H4 (cell line): ENCODE measurements at regions not wholly inside any gene's neighbourhood (a gene's known extent, or its start where the extent isn't known, plus 50 kb on each side); places are given as distances from the start of the nearest gene placed in this dataset.
"Not testable (repeated sequence)": the region's sequence is repeated elsewhere in the genome, so short reads cannot be mapped to it uniquely, and the experiment has no call there.

ENCODE experiments used
- DNase-seq: peaks from one replicate; pipeline ENCODE4 v3.0.0-alpha.2; 2015; ENCODE audit warnings: low spot score

DNA sequence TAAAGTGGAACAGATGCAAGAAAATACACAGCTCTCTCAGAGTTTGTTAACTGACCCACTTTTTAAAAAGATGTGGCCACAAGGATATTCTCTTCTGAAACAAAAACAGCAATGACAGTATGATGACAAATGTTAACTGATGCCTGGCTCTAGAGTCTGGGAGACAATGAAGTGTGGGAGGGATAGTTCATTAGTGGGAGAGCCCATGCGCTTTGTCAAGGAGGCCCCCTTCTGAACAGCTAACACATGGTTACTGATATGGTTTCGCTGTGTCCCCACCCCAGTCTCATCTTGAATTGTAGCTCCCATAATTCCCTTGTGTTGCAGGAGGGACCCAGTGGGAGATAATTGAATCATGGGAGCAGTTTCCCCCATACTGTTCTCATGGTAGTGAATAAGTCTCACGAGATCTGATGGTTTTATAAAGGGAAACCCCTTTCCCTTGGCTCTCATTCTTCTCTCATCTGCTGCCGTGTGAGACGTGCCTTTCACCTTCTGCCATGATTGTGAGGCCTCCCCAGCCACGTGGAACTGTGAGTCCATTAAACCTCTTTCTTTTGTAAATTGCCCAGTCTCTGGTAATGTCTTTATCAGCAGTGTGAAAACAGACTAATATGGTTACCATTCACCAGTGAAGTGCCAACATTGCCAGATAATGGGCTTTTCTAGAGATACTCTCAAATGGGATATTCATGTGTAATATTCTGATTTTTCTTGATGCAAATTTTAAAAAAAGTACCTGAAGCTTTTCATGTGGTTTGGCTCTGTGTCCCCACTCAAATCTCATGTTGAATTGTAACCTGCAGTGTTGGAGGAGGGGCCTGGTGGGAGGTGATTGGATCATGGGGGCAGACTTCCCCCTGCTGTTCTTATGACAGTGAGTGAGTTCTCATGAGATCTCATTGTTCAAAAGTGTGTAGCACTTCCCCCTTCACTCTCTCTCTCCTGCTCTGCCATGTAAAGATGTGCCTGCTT is 435.8 kb downstream of the SHISA9 start:
- DNase-seq, result not testable (repeated sequence)

- no peak for DNase-seq
Observed at GRCh38 chr16:13338044-13338443, 436.6 kb downstream of the SHISA9 start.

DNA sequence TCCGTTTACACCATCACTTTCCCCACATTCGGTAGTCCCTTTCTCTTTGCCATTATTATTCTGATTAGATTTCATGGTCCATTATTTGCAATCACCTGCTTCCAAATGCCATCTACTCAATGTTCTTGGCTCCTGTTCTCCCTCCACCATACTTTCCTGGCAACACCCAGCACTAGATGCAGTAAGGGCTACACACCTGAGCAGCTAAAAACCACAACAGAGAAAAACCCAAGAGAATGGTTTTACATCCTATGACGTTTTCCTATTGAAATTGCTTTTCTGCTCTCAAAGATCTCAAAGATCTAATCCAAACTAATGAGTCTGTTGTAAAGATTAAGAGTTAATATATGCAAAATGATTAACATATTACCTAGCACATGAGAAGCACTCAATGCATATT is 441.3 kb downstream of the SHISA9 start:
- DNase-seq, result no peak

DNA sequence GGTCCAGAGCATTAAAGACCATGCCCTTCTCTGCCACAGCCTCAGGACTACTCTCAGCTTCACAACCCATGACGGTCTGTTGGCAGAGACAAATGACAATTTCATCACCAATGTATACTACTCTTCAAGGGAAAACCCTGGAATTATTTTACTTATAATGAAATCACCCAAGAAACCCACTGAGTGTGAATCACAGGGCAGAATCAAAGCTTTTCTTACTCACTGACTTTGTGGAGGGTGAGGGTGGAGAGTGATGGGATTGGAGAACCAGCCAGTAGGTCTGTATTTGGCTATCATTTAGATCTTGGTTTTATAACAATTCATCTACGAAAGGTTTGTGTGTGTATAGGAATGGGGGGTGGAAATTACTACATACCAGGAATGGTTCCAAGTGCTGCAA is 442.6 kb downstream of the SHISA9 start:
- no peak for DNase-seq

DNA sequence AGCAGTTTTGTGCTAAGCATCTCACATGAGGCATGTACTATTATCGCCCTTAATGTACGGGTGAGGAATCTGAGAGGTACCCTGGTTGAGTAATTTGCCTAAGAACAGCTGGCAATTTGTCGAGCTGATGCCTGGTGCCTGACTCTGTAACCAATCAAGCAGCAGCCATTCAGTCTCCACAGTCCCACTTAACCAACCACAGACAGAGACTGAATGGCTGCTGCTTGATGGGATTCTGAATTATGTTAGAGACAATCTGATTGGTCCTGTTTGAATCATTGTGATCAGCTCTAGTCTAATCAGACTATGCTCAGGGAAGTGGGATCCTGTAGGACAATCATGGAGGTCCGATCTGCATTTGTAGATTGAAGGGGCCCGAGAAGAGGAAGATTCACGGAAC is 447.0 kb downstream of the SHISA9 start:
- DNase-seq, result no peak

DNA sequence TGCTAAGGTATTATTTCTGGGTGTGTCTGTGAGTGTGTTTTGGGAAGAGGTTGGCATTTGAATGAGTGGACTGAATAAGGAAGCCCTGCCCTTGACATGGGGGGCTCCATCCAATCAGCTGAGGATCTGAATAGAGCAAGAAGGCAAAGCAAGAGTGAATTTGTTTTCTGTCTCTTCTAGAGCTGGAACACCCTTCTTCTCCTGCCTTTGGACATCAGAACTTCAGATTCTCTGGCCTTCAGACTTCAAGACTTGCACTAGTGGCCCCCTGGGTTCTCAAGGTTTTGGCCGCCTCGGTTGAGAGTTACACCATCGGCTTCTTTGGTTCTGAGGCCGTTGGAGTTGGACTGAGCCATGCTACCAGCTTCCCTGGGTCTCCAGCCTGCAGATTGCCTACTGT is 448.6 kb downstream of the SHISA9 start:
- DNase-seq, result no peak

- no peak for DNase-seq
Observed at GRCh38 chr16:13351181-13351580, 449.8 kb downstream of the SHISA9 start.

DNA sequence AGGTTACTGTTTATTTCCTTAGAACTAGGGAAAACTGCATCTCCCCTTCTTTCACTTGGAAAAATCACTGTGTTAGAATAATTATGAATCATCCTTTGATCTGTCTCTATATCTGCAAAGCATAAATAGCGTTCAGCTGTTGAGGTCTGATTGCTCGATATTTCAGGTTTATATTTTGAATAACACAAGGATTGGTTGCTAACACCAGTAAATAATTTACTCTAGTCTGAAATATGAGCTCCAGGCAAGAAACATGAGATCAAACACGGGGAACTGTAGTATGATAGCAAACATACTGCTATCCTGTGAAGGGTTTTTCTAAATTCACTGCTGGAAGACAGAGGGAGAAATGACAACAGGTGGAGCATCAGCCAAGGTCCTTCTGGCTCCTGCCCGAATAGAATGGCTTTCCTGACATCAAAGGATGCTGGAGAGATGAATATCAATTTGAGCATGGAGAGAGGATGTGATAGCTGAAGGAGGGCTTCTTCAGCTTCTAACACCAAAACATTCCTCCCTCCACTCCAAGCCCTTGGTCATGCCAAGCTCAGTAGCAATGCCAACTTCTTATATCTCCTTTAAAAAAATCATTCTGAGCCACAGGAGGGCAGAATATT is 450.3 kb downstream of the SHISA9 start:
- no peak for DNase-seq

DNA sequence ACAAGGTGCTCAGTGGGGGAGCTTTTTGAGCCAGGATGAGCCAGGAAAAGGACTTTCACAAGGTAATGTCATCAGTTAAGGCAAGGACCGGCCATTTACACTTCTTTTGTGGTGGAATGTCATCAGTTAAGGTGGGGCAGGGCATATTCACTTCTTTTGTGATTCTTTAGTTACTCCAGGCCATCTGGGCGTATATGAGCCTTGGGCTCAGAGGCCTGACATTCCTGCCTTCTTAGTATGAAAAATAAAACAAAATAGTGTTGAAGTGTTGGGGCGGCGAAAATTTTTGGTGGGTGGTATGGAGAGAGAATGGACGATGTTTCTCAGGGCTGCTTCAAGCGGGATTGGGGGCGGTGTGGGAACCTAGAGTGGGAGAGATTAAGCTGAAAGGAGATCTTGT is 451.4 kb downstream of the SHISA9 start:
- DNase-seq, result not testable (repeated sequence)

DNA sequence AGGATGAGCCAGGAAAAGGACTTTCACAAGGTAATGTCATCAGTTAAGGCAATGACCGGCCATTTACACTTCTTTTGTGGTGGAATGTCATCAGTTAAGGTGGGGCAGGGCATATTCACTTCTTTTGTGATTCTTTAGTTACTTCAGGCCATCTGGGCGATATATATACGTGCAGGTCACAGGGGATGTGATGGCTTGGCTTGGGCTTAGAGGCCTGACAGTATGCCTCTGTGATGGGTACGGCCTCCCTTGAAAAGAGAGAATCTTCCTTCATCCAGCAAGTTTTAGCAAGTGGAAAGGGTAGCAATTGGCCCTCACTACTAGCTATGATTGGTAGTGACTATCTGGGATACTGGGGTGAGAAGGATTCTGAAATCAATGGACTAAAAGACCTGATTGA is 456.4 kb downstream of the SHISA9 start:
- not testable (repeated sequence) for DNase-seq

DNA sequence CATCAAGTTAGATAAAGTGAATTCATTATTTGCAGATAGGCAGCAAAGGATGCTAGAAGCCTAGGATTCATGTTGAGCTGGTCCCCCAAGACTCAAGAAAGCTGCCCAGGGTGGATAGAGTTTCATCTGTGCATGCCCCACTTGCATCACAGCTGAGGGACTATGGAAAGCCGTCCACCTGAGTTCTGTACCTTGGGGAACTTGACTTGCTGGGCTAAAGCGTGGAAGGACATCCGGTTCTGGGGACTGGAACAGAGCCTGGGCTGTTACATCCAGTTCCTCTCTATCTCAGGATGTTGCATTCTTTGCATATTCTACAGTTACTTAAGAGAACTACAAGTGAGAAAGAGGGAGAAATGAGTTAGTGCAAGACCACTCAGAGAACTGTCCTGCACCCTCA is 458.4 kb downstream of the SHISA9 start:
- no peak for DNase-seq

- no peak for DNase-seq
Observed at GRCh38 chr16:13372421-13372820, 471.0 kb downstream of the SHISA9 start.

GRCh38 chr16:13376174-13376573 is 474.8 kb downstream of the SHISA9 start:
- DNase-seq, result no peak

- DNase-seq, result no peak
Observed at GRCh38 chr16:13377143-13377542, 475.7 kb downstream of the SHISA9 start.

DNA sequence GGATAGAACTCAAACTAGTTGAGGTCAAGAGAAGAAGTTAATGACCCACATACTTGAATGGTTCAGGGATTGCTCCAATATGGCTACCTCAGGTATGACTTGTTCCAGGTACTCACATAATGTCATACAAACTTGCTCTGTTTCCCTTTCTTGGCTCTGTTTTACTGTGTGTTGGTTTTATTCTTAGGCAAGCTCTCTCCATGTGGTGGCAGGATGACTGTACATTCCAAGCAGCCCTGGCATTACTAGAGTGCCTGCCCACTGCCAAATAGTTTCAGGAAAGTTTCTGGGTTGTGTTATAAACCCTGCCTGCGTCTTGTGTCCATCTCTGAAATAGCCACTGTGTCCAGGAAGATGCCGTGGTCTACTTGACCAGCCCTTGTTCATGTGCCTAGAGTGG is 476.8 kb downstream of the SHISA9 start:
- no peak for DNase-seq

- DNase-seq, result no peak
Observed at GRCh38 chr16:13379266-13379665, 477.9 kb downstream of the SHISA9 start.

DNA sequence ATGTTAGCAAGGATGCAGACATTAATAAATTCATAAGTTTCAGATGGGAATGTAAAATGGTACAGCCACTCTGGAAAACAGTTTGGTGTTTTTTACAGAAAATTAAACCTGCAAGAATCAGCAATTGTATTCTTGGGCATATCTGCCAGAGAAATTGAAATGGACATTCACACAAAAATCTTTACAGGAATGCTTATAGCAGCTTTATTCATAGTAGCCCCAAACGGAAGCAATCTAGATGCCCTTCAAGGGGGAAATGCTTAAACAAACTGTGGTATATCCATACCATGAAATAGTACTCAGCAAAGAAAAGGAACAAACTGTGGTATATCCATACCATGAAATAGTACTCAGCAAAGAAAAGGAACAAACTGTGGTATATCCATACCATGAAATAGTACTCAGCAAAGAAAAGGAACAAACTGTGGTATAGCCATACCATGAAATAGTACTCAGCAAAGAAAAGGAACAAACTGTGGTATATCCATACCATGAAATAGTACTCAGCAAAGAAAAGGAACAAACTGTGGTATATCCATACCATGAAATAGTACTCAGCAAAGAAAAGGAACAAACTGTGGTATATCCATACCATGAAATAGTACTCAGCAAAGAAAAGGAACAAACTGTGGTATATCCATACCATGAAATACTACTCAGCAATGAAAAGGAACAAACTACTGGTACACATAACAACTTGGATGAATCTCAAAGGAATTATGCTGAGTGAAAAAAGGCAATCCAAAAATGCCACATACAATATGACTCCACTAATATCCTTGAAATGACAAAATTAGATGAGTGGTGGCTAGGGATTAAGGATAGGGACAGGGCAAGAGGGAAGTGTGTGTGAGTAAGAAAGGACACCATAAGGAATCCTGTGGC is 484.0 kb downstream of the SHISA9 start:
- DNase-seq, result not testable (repeated sequence)

DNA sequence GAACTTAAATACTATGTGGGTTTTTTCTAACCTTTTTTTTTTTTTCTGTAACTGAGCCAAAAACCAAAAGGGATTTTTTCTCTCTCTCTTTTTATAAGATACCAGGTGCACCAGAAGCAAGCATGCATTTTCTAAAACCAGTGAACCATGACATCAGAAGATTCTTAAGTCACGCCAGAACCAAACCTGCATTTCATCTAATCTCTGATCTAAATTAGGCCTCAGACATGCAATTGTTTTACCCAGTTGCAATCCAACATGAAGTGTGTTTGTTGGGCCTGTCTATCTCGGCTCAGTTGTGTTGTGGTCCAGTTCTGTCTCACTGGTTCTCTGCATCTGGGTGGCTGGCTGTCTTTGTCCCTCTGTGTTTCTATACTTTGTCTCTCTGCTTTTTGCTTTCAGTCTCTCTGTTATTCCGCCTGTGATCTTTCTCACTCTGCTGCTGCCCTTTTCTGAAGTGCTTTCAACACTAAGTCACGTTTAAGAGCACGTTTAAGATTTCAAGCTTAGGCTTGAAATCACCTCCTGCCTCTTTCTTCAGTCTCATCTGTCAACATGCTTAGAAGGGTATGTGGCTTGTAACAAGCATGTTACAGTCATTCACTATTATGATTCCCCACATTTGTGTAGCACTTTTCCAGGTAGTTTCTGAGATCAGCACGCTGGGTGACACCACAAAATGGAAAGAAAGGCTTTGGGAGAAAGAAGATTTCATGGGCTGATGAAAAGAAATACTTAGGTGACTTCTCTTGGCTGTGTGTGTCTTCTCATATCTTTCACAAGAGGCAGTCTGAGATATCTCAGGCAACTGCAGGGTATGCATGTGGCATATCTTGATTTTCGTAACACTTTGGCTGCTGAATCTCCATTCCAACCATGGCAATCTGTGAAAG is 488.9 kb downstream of the SHISA9 start:
- DNase-seq, result no peak

DNA sequence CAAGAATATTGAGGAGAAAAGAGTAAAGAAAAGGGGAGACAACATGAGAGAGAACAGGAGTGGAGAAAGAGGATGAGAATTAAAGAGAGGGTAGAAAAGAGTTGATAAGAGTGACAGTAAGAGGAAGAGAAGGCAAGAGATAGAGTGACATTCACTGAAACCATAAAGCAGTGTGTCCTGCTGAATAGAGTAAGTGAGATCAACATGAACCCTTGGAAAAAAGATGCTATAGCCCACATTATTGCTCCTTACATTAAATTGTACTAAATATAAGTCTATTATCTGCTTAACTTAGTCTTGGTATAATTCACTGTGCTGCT is 489.5 kb downstream of the SHISA9 start:
- no peak for DNase-seq

- DNase-seq, result no peak
Observed at GRCh38 chr16:13391337-13391736, 489.9 kb downstream of the SHISA9 start.

DNA sequence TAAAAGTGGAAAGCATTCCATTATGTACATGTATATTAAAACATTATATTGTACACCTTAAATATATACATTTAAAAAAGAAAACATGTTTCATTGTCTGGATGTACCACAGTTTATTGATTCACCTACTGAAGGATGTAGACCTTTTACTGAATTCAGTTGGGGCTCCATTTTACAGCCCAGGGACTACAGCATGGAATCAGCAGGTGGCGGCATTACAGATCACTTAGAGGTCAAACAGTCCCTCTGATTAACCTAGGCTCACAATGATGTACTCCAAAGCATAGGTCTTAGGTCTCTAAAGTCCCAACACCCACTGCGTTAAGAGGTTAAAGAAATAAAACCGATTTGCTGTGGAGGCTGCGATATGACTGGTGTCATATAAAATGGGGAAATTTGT is 490.9 kb downstream of the SHISA9 start:
- no peak for DNase-seq
